C4-2B (cell line): ENCODE measurements at regions not wholly inside any gene's neighbourhood (a gene's known extent, or its start where the extent isn't known, plus 50 kb on each side); places are given as distances from the start of the nearest gene placed in this dataset.

Source experiments
- CTCF ChIP-seq: fragments of 450-650 bp; conservative IDR thresholded peaks from 2 replicates; pipeline ENCODE4 v1.5.1; 2017; ENCODE audit warnings: mild to moderate bottlenecking
- ZFX ChIP-seq: fragments of 450-650 bp; IDR thresholded peaks from 2 replicates; pipeline ENCODE4 v1.6.1; 2017

- TF ChIP-seq CTCF (no peak), ZFX (no peak)
Observed at GRCh38 chr19:27674701-27675100, 1538.2 kb downstream of the UQCRFS1 start.
